HAP-1 (cell line): ENCODE measurements at regions not wholly inside any gene's neighbourhood (a gene's known extent, or its start where the extent isn't known, plus 50 kb on each side); places are given as distances from the start of the nearest gene placed in this dataset.

Experiments used
- DNase-seq, 2 experiments: peaks; one replicate each; pipeline ENCODE4 v3.0.0-alpha.2; 2016 to 2020; ENCODE audit warnings: low spot score in 2 of 2
- H3K27me3 ChIP-seq: fragments of 250-450 bp; sonication (Bioruptor Pico); 2 replicates; pipeline ENCODE4 v1.5.1; 2020; ENCODE audit warnings: low read depth, mild to moderate bottlenecking, moderate library complexity
- H3K36me3 ChIP-seq: fragments of 250-450 bp; sonication (Bioruptor Pico); replicated peaks from 2 replicates; pipeline ENCODE4 v1.5.1; 2020; ENCODE audit warnings: mild to moderate bottlenecking
- H3K4me1 ChIP-seq: fragments of 250-450 bp; sonication (Bioruptor Pico); 2 replicates; pipeline ENCODE4 v1.5.1; 2020; ENCODE audit warnings: mild to moderate bottlenecking
- H3K4me3 ChIP-seq: fragments of 250-450 bp; sonication (Bioruptor Pico); 2 replicates; pipeline ENCODE4 v1.5.1; 2020; ENCODE audit warnings: mild to moderate bottlenecking, moderate library complexity
- H3K9me3 ChIP-seq: fragments of 250-450 bp; sonication (Bioruptor Pico); 2 replicates; pipeline ENCODE4 v1.5.1; 2020; ENCODE audit warnings: mild to moderate bottlenecking, moderate library complexity
- in situ Hi-C: fragments of 300-500 bp; cut with MboI; formaldehyde crosslinking; loops from 3 replicates; pipeline ENCODE4 v1.14.3; 2020; ENCODE audit warnings: low sequenced_read_pairs, inconsistent platforms, mixed read lengths

DNA sequence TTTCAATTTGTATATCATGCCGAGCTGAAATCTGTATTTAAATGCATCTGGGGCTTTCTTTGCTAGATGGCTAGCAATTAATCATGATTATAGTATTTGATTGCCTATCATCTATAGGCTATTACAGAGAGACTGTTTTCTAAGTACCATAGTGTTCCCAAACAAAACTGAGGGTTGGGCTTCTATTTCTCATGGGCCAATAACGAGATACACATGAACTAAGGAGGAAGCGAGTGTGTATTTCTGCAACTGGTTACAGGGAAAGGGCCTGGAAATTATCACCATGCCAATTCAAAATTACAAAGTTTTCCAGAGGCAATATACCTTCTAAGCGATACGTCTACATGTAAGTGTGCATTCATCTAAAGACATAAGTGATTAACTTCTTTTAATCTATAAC is 744.5 kb upstream of the BRINP3 start:
- H3K36me3 ChIP-seq: no peaks in the 10 kb centered on the region
- DNase-seq: no peak
- H3K4me3 ChIP-seq: no peak overlapping the region
- H3K9me3 ChIP-seq: no peaks in the 10 kb centered on the region
- H3K27me3 ChIP-seq: no peaks in the 10 kb centered on the region
- no peaks in the 10 kb centered on the region for H3K4me1 ChIP-seq
- in situ Hi-C loops: no loop called here

DNA sequence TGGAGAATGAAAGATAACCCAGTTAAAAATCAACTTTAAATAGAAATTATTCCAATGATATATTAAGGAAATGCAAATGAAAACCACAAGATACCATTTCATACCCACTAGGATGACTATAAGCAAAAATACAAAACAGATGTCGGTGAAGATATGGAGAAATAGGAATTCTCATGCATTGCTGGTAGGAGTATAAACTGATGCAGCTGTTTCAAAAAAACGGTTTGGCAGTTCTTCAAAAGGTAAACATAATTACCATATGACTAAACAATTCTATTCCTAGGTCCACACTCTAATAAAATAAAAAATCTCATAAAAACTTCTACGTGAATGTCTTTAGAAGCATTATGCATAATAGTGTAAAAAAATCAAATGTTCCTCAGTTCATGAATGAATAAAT is 763.3 kb upstream of the BRINP3 start:
- H3K4me1 ChIP-seq: no peaks in the 10 kb centered on the region
- no peak for DNase-seq
- no peaks in the 10 kb centered on the region for H3K9me3 ChIP-seq
- no peaks in the 10 kb centered on the region for H3K27me3 ChIP-seq
- in situ Hi-C loops: no loop called here
- H3K36me3 ChIP-seq: no peaks in the 10 kb centered on the region
- no peak overlapping the region for H3K4me3 ChIP-seq

DNA sequence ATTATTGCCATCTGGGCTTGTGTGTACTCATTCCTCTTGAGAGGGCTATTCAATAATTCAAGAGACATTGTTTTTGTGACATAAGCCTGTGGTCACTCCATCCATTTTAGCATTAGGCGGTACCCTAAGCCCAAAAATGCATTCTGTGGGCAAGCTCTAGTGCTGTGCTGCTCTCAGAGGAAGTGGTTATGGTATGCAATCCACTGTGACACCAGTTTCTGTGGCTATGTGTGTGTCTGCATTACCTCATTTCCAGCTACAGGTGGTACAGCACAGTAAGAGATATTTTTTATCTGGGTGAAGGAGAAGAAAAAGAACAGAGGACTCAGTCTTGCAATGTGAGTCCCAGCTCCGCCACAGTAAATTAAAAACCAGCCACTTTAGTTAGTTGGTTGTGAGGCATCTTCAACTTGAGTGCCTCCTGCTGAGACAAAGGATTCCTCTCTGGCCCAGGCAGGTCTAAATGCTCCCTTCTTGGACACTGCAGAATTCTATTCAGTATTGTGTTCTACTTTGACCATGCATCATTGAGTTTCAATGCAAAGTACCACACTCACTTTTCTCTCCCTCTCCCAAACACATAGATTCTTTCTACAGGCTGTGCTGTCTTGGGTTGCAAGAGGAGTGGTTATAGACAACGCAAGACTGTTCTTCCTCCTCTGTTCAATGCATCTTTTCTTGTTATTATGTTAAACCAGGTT is 777.8 kb upstream of the BRINP3 start:
- Histone ChIP-seq H3K4me1 (no peaks in the 10 kb centered on the region), H3K9me3 (no peaks in the 10 kb centered on the region), H3K27me3 (no peaks in the 10 kb centered on the region), H3K4me3 (no peak overlapping the region), H3K36me3 (no peaks in the 10 kb centered on the region)
- in situ Hi-C loops: no loop called here
- DNase-seq: no peak

DNA sequence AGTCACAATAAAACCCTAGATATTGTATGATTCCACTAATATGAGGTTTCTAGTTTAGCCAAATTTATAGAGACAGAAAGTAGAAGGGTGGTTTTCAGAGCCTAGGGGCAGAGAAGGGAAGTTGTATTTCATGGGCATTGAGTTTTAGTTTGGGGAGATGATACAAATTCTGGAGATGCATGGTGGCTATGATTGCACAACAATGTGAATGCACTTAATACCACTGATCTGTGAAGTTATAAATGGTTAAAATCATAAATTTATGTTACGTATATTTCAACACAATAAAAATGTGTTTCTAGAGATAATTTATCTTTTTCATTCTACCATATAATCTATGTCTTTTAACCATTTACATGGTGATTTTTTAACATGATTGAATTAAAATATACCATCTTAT is 779.3 kb upstream of the BRINP3 start:
- DNase-seq: no peak
- Histone ChIP-seq H3K27me3 (no peaks in the 10 kb centered on the region), H3K9me3 (no peaks in the 10 kb centered on the region), H3K4me1 (no peaks in the 10 kb centered on the region), H3K36me3 (no peaks in the 10 kb centered on the region), H3K4me3 (no peak overlapping the region)
- in situ Hi-C loops: no loop called here

DNA sequence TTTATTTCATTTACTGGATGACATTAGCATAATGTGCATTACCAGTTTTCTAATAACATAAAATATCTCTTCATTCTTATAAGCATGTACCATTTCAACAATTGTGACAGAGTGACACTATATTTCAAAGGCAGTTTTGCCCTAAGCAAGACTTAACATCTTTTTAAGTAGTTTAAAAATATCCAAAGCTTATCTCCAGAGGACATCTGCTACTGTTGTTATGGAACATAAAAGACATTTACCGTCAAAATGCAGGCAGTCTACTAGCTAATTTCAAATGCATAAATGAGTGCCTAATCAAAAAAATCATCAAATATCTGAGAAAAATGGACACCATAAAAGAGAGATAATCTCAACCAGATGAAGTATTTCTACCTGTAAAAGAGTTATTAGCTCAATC is 782.4 kb upstream of the BRINP3 start:
- Histone ChIP-seq H3K27me3 (no peaks in the 10 kb centered on the region), H3K9me3 (no peaks in the 10 kb centered on the region), H3K4me1 (no peaks in the 10 kb centered on the region), H3K4me3 (no peak overlapping the region), H3K36me3 (no peaks in the 10 kb centered on the region)
- in situ Hi-C loops: no loop called here
- no peak for DNase-seq

DNA sequence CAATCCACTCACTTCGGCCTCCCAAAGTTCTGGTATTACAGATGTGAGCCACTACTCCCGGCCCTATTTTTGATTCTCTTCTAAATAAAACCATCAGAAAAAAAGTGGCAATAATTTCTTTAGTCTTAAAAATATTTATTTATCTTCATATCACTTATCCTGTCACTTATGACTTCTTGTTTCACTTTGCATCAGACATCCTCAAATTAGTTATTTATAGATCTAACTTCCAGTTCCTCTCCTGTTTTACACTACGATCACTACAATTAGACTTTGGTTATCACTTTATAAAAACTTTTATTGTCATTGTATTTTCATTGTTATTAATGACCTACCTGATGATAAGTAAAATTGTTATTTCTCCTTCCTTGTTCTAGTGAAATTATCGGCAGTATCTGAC is 783.4 kb upstream of the BRINP3 start:
- H3K36me3 ChIP-seq: no peaks in the 10 kb centered on the region
- no peaks in the 10 kb centered on the region for H3K4me1 ChIP-seq
- in situ Hi-C loops: no loop called here
- no peaks in the 10 kb centered on the region for H3K27me3 ChIP-seq
- no peak overlapping the region for H3K4me3 ChIP-seq
- no peak for DNase-seq
- no peaks in the 10 kb centered on the region for H3K9me3 ChIP-seq

DNA sequence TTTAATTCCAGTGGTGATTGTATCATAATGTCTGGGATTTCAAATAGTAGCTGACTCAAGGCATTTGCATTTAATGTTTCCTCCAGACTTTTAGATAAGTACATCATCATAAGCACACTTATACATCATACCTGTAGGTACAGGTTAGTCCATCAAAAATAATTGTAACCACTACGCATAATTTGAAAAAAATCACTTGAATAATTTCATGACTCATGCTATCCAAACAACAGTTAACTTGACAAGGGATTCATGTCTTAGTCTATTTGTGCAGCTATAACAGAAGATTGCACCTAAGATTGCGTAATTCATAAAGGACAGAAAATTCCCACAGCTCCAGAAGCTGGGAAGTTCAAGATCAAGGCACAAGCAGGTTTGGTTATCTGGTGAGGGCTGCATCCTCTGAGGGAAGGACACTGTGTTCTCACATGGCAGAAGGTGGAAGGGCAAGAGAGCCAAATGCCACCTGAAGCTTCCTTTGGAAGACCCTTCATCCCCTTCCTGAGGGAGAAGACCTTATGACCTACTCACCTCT is 801.7 kb upstream of the BRINP3 start:
- DNase-seq: no peak

DNA sequence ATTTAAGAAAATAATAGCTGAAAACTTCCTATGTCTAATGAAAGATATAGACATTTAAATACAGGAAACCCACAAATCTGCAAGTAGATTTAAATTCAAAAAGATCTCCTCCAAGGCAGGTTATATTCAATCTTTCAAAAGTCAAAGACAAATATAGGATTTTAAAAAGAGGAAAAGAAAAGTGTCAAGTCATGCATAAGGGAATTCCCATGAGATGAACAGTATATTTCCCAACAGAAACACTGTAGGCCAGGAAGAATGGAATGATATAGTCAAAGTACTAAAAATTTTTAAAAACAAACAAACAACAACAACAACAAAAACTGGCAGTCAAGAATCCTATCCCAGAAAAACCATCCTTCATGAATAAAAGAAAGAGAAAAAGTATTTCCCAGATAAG is 806.5 kb upstream of the BRINP3 start:
- in situ Hi-C loops: no loop called here
- Histone ChIP-seq H3K27me3 (no peaks in the 10 kb centered on the region), H3K4me1 (no peaks in the 10 kb centered on the region), H3K4me3 (no peak overlapping the region), H3K36me3 (no peaks in the 10 kb centered on the region), H3K9me3 (no peaks in the 10 kb centered on the region)
- no peak for DNase-seq

More for the DNA sequence above, 801.7 kb upstream of the BRINP3 start:
- Histone ChIP-seq H3K27me3 (no peaks in the 10 kb centered on the region), H3K9me3 (no peaks in the 10 kb centered on the region), H3K4me1 (no peaks in the 10 kb centered on the region), H3K4me3 (no peak overlapping the region), H3K36me3 (no peaks in the 10 kb centered on the region)
- in situ Hi-C loops: no loop called here

DNA sequence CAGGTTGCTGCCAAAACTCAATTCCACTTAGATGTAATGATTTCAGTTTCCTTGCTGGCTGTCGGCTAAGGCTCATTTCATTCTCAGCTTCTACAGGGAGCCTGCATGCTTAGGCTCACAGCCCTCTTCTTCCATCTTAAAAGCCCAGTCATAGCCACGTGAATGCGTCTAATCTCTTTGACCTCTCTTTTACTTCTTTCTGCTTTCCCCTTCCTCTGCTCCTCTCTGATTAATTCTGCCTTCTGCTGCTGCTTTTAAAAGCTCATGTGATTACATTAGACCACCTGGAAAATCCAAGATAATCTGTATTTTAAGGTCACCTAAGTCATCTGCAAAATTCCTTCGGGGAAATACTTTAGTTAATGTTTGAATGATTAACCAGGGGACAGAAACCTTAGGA is 812.8 kb upstream of the BRINP3 start:
- in situ Hi-C loops: no loop called here
- DNase-seq: no peak

DNA sequence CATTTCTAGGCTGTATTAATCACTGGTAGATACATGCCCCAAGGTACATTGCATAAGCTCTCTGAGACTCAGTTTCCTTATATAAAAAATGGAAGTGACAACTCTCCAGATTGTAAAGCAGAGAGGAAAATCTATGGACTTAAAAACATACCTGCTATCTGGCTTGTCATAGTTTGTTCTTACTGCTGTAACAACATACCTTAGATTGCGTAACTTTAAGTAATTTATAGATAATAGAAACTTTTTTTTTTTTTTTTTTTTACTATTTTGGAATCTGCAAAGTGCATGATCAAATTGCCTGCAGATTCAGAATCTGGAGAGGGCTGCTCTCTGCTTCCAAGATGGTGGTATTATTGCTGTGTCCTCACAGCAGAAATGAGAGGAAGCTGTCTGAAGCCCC is 827.7 kb upstream of the BRINP3 start:
- no peaks in the 10 kb centered on the region for H3K9me3 ChIP-seq
- no peaks in the 10 kb centered on the region for H3K4me1 ChIP-seq
- no peaks in the 10 kb centered on the region for H3K36me3 ChIP-seq
- in situ Hi-C loops: no loop called here
- DNase-seq: no peak
- H3K27me3 ChIP-seq: no peaks in the 10 kb centered on the region
- H3K4me3 ChIP-seq: no peak overlapping the region

More for the DNA sequence above, 812.8 kb upstream of the BRINP3 start:
- Histone ChIP-seq H3K36me3 (no peaks in the 10 kb centered on the region), H3K9me3 (no peaks in the 10 kb centered on the region), H3K27me3 (no peaks in the 10 kb centered on the region), H3K4me1 (no peaks in the 10 kb centered on the region), H3K4me3 (no peak overlapping the region)

DNA sequence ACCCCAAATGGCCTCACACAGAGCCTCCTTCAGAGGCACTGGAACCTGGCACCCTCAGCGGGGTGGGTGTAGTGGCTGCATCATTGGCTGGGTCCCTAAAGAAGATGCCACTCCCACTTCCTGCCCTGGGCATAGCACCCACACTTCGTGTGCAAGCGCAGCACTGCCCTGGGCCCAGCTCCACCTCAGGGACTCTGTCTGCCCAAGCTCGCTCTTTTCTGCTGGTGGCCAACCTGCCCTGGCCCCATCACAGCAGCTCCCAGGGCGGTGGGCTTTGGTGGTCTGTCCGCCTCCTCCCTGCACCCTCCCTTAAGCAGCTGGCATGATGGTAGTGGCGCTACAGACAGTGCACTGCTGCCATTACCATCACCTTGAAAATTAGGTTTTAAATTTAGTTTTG is 829.3 kb upstream of the BRINP3 start:
- no peaks in the 10 kb centered on the region for H3K4me1 ChIP-seq
- in situ Hi-C loops: no loop called here
- H3K4me3 ChIP-seq: no peak overlapping the region
- no peak for DNase-seq
- H3K9me3 ChIP-seq: no peaks in the 10 kb centered on the region
- H3K27me3 ChIP-seq: no peaks in the 10 kb centered on the region
- no peaks in the 10 kb centered on the region for H3K36me3 ChIP-seq

DNA sequence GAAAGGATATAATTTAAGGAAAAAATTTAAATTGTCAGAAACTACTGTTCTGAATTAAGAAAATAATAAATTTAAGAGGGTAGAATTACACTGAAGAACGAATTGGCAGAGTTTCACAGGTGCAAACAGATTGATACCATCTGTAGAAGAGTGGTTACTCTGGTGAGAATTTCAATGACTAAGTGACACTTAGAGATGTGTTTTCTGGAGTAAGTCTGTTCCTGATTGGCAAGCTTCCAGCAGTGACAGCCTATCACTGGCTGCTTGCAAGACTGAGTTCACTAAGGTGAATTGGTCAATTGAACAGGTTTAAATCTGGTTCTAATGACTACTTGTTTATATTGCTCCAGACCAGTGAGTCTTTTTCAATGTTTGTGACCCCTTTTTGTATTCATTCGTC is 838.2 kb upstream of the RGS18 start:
- in situ Hi-C loops: no loop called here
- Histone ChIP-seq H3K9me3 (no peaks in the 10 kb centered on the region), H3K27me3 (no peaks in the 10 kb centered on the region), H3K4me3 (no peak overlapping the region), H3K36me3 (no peaks in the 10 kb centered on the region), H3K4me1 (no peaks in the 10 kb centered on the region)
- no peak for DNase-seq

DNA sequence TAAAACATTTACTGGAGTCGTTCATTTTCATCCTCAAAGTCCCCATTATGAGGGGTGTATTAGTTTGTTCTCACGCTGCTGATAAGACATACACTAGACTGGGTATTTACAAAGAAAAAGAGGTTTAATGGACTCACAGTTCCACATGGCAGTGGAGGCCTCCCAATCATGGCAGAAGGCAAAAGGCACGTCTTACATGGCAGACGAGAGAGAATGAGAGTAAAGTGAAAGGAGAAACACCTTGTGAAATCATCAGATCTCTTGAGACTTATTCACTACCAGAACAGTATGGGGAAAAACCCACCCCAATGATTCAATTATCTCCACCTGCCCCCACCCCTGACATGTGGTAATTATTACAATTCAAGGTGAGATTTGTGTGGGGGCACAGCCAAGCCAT is 830.4 kb upstream of the RGS18 start:
- no peaks in the 10 kb centered on the region for H3K27me3 ChIP-seq

DNA sequence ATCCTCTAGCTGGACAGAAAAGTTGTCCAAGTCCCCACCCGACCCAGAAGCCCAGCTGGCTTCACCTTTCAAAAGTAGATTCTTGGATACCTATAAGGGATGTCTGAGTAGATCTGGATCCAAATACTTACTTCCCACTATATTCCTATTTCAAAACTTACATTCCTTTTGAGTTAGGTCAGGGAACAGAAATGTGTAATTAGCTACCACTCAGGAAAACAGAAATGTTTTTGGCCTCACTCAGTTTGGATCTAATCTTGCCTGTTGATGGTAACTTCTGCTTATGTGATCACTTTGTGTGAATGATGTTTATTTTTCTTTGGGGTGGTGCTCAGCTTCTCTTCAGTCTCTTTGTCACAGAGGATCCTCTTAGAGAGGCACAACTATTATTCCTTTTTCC is 814.4 kb upstream of the RGS18 start:
- no peaks in the 10 kb centered on the region for H3K4me1 ChIP-seq
- no peaks in the 10 kb centered on the region for H3K9me3 ChIP-seq
- no peak for DNase-seq
- no peaks in the 10 kb centered on the region for H3K27me3 ChIP-seq
- in situ Hi-C loops: no loop called here
- H3K4me3 ChIP-seq: no peak overlapping the region
- no peaks in the 10 kb centered on the region for H3K36me3 ChIP-seq

More for the DNA sequence above, 830.4 kb upstream of the RGS18 start:
- no peak overlapping the region for H3K4me3 ChIP-seq
- in situ Hi-C loops: no loop called here
- no peak for DNase-seq
- no peaks in the 10 kb centered on the region for H3K4me1 ChIP-seq
- H3K9me3 ChIP-seq: no peaks in the 10 kb centered on the region
- H3K36me3 ChIP-seq: no peaks in the 10 kb centered on the region

DNA sequence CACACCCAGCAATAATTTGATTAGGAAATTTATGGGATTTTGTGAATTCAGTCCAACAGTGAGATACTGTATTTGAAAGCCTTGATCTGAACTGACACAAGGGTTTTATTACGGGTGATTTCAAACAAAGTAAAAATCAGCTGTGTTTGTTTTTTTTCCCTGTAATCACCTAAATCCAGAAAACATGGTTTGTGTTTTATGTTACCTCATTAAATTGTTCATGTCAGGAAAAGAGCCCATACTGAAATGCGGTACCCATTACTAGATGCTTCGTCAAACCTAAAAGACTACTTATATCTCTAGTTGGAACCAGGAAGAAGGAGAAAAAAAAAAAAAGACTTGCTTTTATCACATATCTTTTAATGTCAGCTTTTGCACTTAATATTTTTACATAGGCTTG is 811.9 kb upstream of the RGS18 start:
- Histone ChIP-seq H3K4me1 (no peaks in the 10 kb centered on the region), H3K27me3 (no peaks in the 10 kb centered on the region), H3K4me3 (no peak overlapping the region), H3K36me3 (no peaks in the 10 kb centered on the region), H3K9me3 (no peaks in the 10 kb centered on the region)
- no peak for DNase-seq
- in situ Hi-C loops: no loop called here
